Breast epithelium (tissue), 4 donors: ENCODE measurements at regions not wholly inside any gene's neighbourhood (a gene's known extent, or its start where the extent isn't known, plus 50 kb on each side); places are given as distances from the start of the nearest gene placed in this dataset.

Experiments used
- DNase-seq, 2 donors: peaks; one replicate each; pipeline ENCODE4 v3.0.0-alpha.2; 2019; ENCODE audit warnings: low spot score in 2 of 2
- H3K27ac ChIP-seq, 2 donors: fragments of 200-600 bp; sonication (generic) in 1 of 2; one replicate each; pipeline ENCODE4 v1.5.1; 2016 to 2019; ENCODE audit warnings: mild to moderate bottlenecking in 1 of 2
- H3K27me3 ChIP-seq, 2 donors: fragments of 200-600 bp; sonication (generic) in 1 of 2; one replicate each; pipeline versions ENCODE4 v1.5.1 to v1.6.0; 2017 to 2019; ENCODE audit warnings: control low read depth in 1 of 2, mild to moderate bottlenecking in 1 of 2
- H3K36me3 ChIP-seq: fragments of 200-600 bp; one replicate; pipeline ENCODE4 v1.5.1; 2019
- H3K4me1 ChIP-seq, 2 donors: fragments of 200-600 bp; sonication (generic); one replicate each; pipeline ENCODE4 v1.5.1; 2016 to 2019; ENCODE audit warnings: control low read depth in 1 of 2
- H3K4me3 ChIP-seq, 3 donors: fragments of 200-600 bp; sonication (generic); 1 replicate in 2 of 3; 2 replicates in 1 of 3; pipeline ENCODE4 v1.5.1; 2016 to 2019; ENCODE audit warnings: mild to moderate bottlenecking in 3 of 3, moderate library complexity in 2 of 3
- H3K9me3 ChIP-seq, 2 donors: fragments of 200-600 bp; sonication (generic) in 1 of 2; one replicate each; pipeline ENCODE4 v1.5.1; 2016 to 2019; ENCODE audit warnings: control low read depth in 1 of 2
- CTCF ChIP-seq, 3 donors: fragments of 450-650 bp; IDR thresholded peaks; one replicate each; pipeline ENCODE4 v1.5.1; 2016 to 2017; ENCODE audit warnings: antibody characterized with exemption in 3 of 3, mild to moderate bottlenecking in 3 of 3, moderate library complexity in 3 of 3
- POLR2A ChIP-seq: fragments of 450-650 bp; IDR thresholded peaks from one replicate; pipeline ENCODE4 v1.6.1; 2016; ENCODE audit warnings: antibody characterized with exemption, mild to moderate bottlenecking, moderate library complexity
- POLR2AphosphoS5 ChIP-seq, 3 donors: sonication (generic); formaldehyde crosslinking; IDR thresholded peaks; one replicate each; pipeline ENCODE4 v1.6.1; 2017; ENCODE audit warnings: antibody characterized with exemption in 3 of 3
- intact Hi-C: fragments of 100-400 bp; cut with DNase I; formaldehyde crosslinking; loops from one replicate; pipeline ENCODE4 v1.15.1; 2023; ENCODE audit warnings: low total_unique reads

- no peaks in the 10 kb centered on the region for H3K4me1 ChIP-seq
- TF ChIP-seq POLR2A (no peak), CTCF (IDR thresholded peaks at IDR 0.05) (no peak), POLR2AphosphoS5 (IDR thresholded peaks at IDR 0.05) (no peak)
- no peaks in the 10 kb centered on the region for H3K36me3 ChIP-seq
- no peaks in the 10 kb centered on the region for H3K27me3 ChIP-seq
- intact Hi-C loops = no loop called here
- DNase-seq = no peak
- H3K9me3 ChIP-seq = no peaks in the 10 kb centered on the region
- no peak overlapping the region for H3K4me3 ChIP-seq
- no peak overlapping the region for H3K27ac ChIP-seq
Measured at GRCh38 chr12:47545938-47546609, 159.8 kb downstream of the RPAP3 start.

GRCh38 chr12:47534695-47535094, 171.1 kb downstream of the RPAP3 start:
- H3K4me3 ChIP-seq = no peak overlapping the region
- TF ChIP-seq POLR2A = no peak
- no peak for TF ChIP-seq CTCF (IDR thresholded peaks at IDR 0.05)
- no peak for TF ChIP-seq POLR2AphosphoS5 (IDR thresholded peaks at IDR 0.05)
- H3K27ac ChIP-seq = no peak overlapping the region
- no peaks in the 10 kb centered on the region for H3K4me1 ChIP-seq
- intact Hi-C loops = no loop called here
- no peaks in the 10 kb centered on the region for H3K36me3 ChIP-seq
- no peak for DNase-seq
- H3K27me3 ChIP-seq = no peaks in the 10 kb centered on the region
- H3K9me3 ChIP-seq = peaks cover 4 to 13% of the 10 kb centered on the region in 2 donors

DNA sequence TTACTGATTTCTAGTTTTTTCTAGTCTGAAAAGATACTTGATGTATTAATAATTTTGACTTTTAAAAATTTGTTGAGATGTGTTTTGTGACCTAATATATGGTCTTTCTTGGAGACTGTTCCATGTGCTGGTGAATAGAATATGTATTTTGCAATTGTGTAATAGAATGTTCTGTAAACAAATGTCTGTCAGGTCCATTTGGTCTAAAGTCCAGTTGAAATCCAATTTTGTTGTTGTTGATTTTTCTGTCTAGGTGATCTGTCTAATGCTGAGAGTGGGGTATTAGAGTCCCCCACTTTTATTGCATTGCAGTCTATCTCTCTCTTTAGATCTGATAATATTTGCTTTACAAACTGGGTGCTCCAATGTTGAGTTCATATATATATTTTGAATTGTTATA, 175.8 kb downstream of the RPAP3 start:
- no peaks in the 10 kb centered on the region for H3K4me1 ChIP-seq
- H3K4me3 ChIP-seq = no peak overlapping the region
- TF ChIP-seq CTCF (IDR thresholded peaks at IDR 0.05) = no peak
- TF ChIP-seq POLR2A = no peak
- no peak for TF ChIP-seq POLR2AphosphoS5 (IDR thresholded peaks at IDR 0.05)
- H3K27ac ChIP-seq = no peak overlapping the region
- no peak for DNase-seq
- H3K36me3 ChIP-seq = no peaks in the 10 kb centered on the region
- intact Hi-C loops = no loop called here
- no peaks in the 10 kb centered on the region for H3K27me3 ChIP-seq
- H3K9me3 ChIP-seq = peaks cover 10 to 13% of the 10 kb centered on the region in 2 donors

- Histone ChIP-seq H3K4me3 (no peak overlapping the region), H3K27me3 (no peaks in the 10 kb centered on the region), H3K9me3 (peaks cover 10 to 13% of the 10 kb centered on the region in 2 donors), H3K36me3 (no peaks in the 10 kb centered on the region), H3K4me1 (no peaks in the 10 kb centered on the region), H3K27ac (no peak overlapping the region)
- TF ChIP-seq POLR2AphosphoS5 (IDR thresholded peaks at IDR 0.05) = no peak
- intact Hi-C loops = no loop called here
- no peak for DNase-seq
Measured at GRCh38 chr12:47527816-47528215, 178.0 kb downstream of the RPAP3 start.

DNA sequence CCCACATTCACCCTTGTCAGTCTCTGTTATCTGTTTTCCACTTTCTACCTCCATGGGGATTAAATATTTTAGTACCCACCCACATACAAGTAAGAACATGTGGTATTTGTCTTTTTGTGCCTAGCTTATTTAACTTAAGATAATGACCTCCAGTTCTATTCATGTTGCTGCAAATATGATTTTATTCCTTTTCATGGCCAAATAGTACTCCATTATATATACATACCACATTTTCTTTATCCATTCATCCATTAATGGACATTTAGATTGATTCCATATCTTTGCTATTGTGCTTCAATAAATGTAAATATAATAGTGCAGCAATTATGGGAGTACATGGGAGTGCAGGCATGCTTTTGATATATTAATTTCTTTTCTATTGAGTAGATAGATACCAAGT, 185.8 kb downstream of the RPAP3 start:
- Histone ChIP-seq H3K36me3 (no peaks in the 10 kb centered on the region), H3K4me1 (no peaks in the 10 kb centered on the region), H3K4me3 (no peak overlapping the region), H3K27me3 (no peaks in the 10 kb centered on the region), H3K27ac (no peak overlapping the region), H3K9me3 (peaks cover 9 to 21% of the 10 kb centered on the region in 2 donors)
- DNase-seq = no peak
- intact Hi-C loops = no loop called here
- TF ChIP-seq CTCF (IDR thresholded peaks at IDR 0.05) (no peak), POLR2A (no peak), POLR2AphosphoS5 (IDR thresholded peaks at IDR 0.05) (no peak)

DNA sequence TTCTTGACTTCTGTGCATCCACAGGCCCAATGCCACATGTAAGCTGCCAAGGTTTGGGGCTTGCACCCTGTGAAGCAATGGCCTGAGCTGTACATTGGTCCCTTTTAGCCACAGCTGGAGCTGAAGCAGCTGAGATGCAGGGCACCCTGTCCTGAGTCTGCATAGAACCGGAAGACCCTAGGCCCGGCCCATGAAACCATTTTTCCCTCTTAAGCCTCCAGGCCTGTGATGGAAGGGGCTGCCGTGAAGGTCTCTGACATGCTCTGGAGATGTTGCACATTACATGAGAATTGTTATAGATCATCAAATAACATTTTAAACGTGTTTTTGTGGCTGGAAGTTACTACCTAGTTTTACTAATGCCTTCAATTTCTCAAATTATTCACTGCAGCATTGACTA, 188.7 kb downstream of the RPAP3 start:
- peaks cover 12 to 27% of the 10 kb centered on the region in 2 donors for H3K9me3 ChIP-seq
- intact Hi-C loops = no loop called here
- no peaks in the 10 kb centered on the region for H3K4me1 ChIP-seq
- TF ChIP-seq POLR2AphosphoS5 (IDR thresholded peaks at IDR 0.05) (no peak), POLR2A (no peak), CTCF (IDR thresholded peaks at IDR 0.05) (no peak)
- no peak overlapping the region for H3K27ac ChIP-seq
- no peaks in the 10 kb centered on the region for H3K36me3 ChIP-seq
- H3K27me3 ChIP-seq = no peaks in the 10 kb centered on the region
- H3K4me3 ChIP-seq = no peak overlapping the region
- DNase-seq = no peak
